DOHH2 (cell line): ENCODE measurements at regions not wholly inside any gene's neighbourhood (a gene's known extent, or its start where the extent isn't known, plus 50 kb on each side); places are given as distances from the start of the nearest gene placed in this dataset.

ENCODE experiments used
- H3F3A ChIP-seq: fragments of 200-600 bp; sonication (generic), shearing (Covaris generic); 2 replicates; pipeline ENCODE4 v1.6.0; 2016; ENCODE audit warnings: antibody characterized with exemption, mild to moderate bottlenecking; ENCODE audit not compliant: control insufficient read depth, insufficient read depth
- H3K27ac ChIP-seq: fragments of 200-600 bp; sonication (generic); 2 replicates; pipeline ENCODE4 v1.5.1; 2014; ENCODE audit warnings: low read depth, mild to moderate bottlenecking, low read length, moderate library complexity
- H3K27me3 ChIP-seq: fragments of 200-600 bp; sonication (generic); 2 replicates; pipeline ENCODE4 v1.6.1; 2014; ENCODE audit warnings: mild to moderate bottlenecking, low read length, mixed read lengths; ENCODE audit not compliant: control insufficient read depth
- H3K36me3 ChIP-seq: fragments of 200-600 bp; sonication (generic); 2 replicates; pipeline ENCODE4 v1.6.1; 2014; ENCODE audit warnings: mild to moderate bottlenecking, low read length, moderate library complexity, mixed read lengths; ENCODE audit not compliant: control insufficient read depth
- H3K4me1 ChIP-seq: fragments of 200-600 bp; sonication (generic); 2 replicates; pipeline ENCODE4 v1.6.1; 2014; ENCODE audit warnings: mild to moderate bottlenecking, low read length, mixed read lengths; ENCODE audit not compliant: control insufficient read depth
- H3K4me2 ChIP-seq: fragments of 200-600 bp; sonication (generic); 2 replicates; pipeline ENCODE4 v1.6.0; 2014; ENCODE audit warnings: mild to moderate bottlenecking, low read length, moderate library complexity
- H3K4me3 ChIP-seq: fragments of 200-600 bp; sonication (generic); 2 replicates; pipeline ENCODE4 v1.5.1; 2014; ENCODE audit warnings: mild to moderate bottlenecking, low read length, mixed read lengths
- H3K79me2 ChIP-seq: fragments of 200-600 bp; sonication (generic); 2 replicates; pipeline ENCODE4 v1.6.1; 2014; ENCODE audit warnings: mild to moderate bottlenecking, low read length, mixed read lengths; ENCODE audit not compliant: control insufficient read depth
- H3K9me2 ChIP-seq: fragments of 200-600 bp; sonication (generic); replicated peaks from 2 replicates; pipeline ENCODE4 v1.6.1; 2014; ENCODE audit warnings: mild to moderate bottlenecking, low read length, mixed read lengths; ENCODE audit not compliant: control insufficient read depth
- H3K9me3 ChIP-seq: fragments of 200-600 bp; sonication (generic); 2 replicates; pipeline ENCODE4 v1.6.1; 2014; ENCODE audit warnings: antibody characterized with exemption, low read length, mixed read lengths; ENCODE audit not compliant: control insufficient read depth, insufficient read depth
- H4K20me1 ChIP-seq: fragments of 200-600 bp; sonication (generic); 2 replicates; pipeline ENCODE4 v1.6.0; 2014; ENCODE audit warnings: low read depth, mild to moderate bottlenecking, antibody characterized with exemption, low read length, moderate library complexity; ENCODE audit not compliant: control insufficient read depth, insufficient read depth
- EZH2phosphoT487 ChIP-seq: fragments of 200-600 bp; sonication (generic); IDR thresholded peaks from 2 replicates; pipeline ENCODE4 v1.6.1; 2017; ENCODE audit warnings: borderline replicate concordance, mild to moderate bottlenecking, antibody characterized with exemption, low read length, moderate library complexity, mixed read lengths
- TF ChIP-seq, protein P1 (sequence below): fragments of 200-600 bp; sonication (generic); IDR thresholded peaks from one replicate; pipeline ENCODE4 v1.5.1; 2014; ENCODE audit warnings: antibody characterized with exemption, mild to moderate bottlenecking, low read depth, low read length; ENCODE audit not compliant: poor library complexity, severe bottlenecking

DNA sequence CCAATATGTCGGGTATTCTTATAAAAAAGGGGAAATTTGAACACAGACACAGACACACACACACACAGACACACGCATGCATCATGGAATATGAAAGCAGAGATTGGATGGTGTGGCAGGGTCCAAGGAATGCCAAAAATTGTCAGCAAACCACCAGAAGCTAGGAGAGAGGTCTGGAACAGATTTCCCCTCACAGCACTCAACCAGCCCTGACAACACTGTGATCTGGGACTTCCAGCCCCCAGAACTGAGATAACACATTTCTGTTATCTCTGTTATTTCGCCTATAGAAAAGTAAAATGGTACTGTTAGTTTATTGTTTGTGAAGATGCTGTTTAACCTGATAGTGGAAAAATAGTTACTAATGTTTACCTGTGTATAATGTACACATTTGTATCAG lies 145.4 kb upstream of the ZBED5 start:
- H3F3A ChIP-seq, result no peaks in the 10 kb centered on the region
- peaks cover 19% of the 10 kb centered on the region for H3K27me3 ChIP-seq
- no peaks in the 10 kb centered on the region for H3K36me3 ChIP-seq
- H3K4me3 ChIP-seq, result no peak overlapping the region
- H3K79me2 ChIP-seq, result no peaks in the 10 kb centered on the region
- H3K4me1 ChIP-seq, result no peaks in the 10 kb centered on the region
- H3K9me3 ChIP-seq, result no peaks in the 10 kb centered on the region
- no peaks in the 10 kb centered on the region for H3K9me2 ChIP-seq
- no peaks in the 10 kb centered on the region for H4K20me1 ChIP-seq
- TF ChIP-seq, protein P1, sequence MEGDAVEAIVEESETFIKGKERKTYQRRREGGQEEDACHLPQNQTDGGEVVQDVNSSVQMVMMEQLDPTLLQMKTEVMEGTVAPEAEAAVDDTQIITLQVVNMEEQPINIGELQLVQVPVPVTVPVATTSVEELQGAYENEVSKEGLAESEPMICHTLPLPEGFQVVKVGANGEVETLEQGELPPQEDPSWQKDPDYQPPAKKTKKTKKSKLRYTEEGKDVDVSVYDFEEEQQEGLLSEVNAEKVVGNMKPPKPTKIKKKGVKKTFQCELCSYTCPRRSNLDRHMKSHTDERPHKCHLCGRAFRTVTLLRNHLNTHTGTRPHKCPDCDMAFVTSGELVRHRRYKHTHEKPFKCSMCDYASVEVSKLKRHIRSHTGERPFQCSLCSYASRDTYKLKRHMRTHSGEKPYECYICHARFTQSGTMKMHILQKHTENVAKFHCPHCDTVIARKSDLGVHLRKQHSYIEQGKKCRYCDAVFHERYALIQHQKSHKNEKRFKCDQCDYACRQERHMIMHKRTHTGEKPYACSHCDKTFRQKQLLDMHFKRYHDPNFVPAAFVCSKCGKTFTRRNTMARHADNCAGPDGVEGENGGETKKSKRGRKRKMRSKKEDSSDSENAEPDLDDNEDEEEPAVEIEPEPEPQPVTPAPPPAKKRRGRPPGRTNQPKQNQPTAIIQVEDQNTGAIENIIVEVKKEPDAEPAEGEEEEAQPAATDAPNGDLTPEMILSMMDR, result no peak
- TF ChIP-seq EZH2phosphoT487, result no peak
- H3K4me2 ChIP-seq, result no peak overlapping the region
- no peak overlapping the region for H3K27ac ChIP-seq

DNA sequence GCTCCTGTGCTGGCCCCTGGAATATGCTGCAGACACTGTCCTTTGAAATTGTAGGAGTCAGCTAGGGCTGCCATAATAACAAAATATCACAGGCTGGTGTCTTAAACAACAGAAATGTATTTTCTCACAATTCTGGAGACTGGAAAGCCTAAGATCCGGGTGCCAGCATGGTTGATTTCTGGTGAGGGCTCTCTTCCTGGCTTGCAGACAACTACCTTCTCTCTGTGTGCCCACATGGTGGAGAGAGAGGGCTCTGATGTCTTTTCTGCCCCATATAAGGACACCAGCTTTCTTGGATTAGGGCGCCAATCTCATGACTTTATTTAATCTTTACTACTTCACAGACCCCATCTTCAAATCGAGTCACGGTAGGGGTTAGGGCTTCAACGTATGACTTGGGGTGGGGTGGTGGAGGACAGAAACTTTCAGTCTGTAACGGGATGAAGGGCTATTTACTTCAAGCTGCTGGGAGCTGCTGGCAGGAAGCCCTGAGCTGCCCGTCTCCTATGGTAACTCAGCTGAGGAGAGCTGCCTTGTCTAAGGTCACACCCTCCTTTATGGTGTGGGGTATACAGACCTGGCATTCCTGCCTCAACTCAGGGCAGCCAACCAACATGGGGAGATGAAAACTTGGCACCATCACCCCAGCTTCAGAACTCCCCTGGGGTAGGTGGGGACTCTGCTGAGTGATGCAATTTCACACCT lies 142.9 kb upstream of the ZBED5 start:
- Histone ChIP-seq H3K4me3 (no peak overlapping the region), H4K20me1 (no peaks in the 10 kb centered on the region), H3K36me3 (no peaks in the 10 kb centered on the region), H3K9me2 (no peaks in the 10 kb centered on the region), H3F3A (no peaks in the 10 kb centered on the region), H3K27me3 (peaks cover 20% of the 10 kb centered on the region), H3K9me3 (no peaks in the 10 kb centered on the region), H3K27ac (no peak overlapping the region), H3K4me1 (no peaks in the 10 kb centered on the region), H3K79me2 (no peaks in the 10 kb centered on the region), H3K4me2 (no peak overlapping the region)
- TF ChIP-seq, protein P1, result no peak
- TF ChIP-seq EZH2phosphoT487, result no peak

GRCh38 chr11:10998674-10999073 lies 140.8 kb upstream of the ZBED5 start:
- Histone ChIP-seq H4K20me1 (no peaks in the 10 kb centered on the region), H3K79me2 (no peaks in the 10 kb centered on the region), H3F3A (no peaks in the 10 kb centered on the region), H3K27me3 (peaks cover 22% of the 10 kb centered on the region), H3K4me1 (no peaks in the 10 kb centered on the region), H3K4me2 (no peak overlapping the region), H3K27ac (no peak overlapping the region), H3K36me3 (no peaks in the 10 kb centered on the region), H3K4me3 (no peak overlapping the region), H3K9me2 (no peaks in the 10 kb centered on the region), H3K9me3 (no peaks in the 10 kb centered on the region)
- TF ChIP-seq, protein P1, result no peak
- TF ChIP-seq EZH2phosphoT487, result no peak
